Inflammatory macrophage treated with lipopolysaccharide for 1 hour (primary cell): ENCODE measurements at regions not wholly inside any gene's neighbourhood (a gene's known extent, or its start where the extent isn't known, plus 50 kb on each side); places are given as distances from the start of the nearest gene placed in this dataset.
A peak's percentile ranks its signal among the peaks of the same experiment; 100 is the strongest.
"Not testable (repeated sequence)": the region's sequence is repeated elsewhere in the genome, so short reads cannot be mapped to it uniquely, and the experiment has no call there.

Experiments used
- DNase-seq, 2 donors: peaks; one replicate each; pipeline ENCODE4 v3.0.0-alpha.2; 2020 to 2022

DNA sequence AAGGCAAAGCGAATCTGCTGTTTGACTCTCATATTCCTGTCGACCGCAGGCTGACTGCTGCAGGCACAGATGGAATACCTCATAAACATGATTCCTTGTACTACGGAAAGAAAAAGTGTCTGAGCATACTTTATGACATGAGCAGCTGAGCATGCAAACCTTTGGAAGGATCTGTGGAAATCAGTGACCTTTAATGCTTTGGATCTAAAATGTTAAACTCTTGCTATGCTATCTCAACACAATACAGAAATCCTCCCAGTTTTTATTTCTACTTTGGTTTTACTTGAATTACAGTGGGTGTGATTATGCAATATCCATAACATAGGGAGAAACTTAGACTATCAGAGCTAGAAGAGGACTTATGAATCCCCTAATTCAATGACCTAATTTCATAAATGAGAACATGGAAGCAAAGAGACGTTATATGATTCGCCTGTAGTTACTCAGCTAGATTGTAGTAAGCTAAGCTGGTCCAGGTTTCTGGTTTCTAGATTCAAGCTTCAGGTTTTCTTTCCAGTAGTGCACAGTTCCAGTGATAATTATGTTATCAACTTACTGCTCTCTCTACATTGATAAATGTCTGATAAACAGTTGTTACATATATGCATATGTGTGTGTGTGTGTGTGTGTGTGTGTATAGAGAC lies 127.6 kb upstream of the GBE1 start:
- no peak for DNase-seq

DNA sequence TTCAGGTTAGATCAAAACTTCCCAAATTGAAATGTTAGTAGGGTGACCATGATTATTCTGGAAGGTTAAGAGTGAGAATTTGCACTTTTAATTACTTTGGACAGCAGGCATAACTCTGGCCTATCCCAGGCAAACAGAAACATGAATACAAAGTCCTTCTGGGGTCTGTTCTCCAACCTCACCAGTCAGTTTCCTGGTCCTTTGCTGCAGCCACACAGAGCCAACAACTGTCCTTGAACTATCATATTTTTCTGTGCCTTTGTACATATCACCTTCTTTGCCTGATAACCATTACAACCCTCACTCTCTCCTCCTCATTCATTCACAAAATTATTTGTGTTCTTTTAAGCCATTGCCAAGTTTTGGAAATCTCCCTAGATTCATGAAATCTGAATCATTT lies 126.0 kb upstream of the GBE1 start:
- no peak for DNase-seq

DNA sequence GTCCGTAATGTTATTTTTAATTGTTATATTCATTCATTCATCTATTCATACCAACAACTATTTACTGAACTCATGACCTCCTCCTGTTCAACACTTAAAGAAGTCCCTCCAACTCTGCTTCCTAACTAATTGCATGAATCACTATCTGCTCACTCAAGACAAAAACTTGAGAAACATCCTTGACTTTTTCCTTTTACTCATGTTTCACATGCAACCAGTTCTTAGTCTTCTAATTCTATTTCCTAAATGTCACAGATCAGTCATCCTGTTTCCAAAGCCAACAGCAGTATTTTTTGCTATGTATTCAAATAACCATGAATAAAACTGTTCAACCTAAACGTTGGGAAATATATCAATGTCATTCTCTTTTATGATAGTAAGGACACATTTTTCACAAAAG lies 124.6 kb upstream of the GBE1 start:
- DNase-seq = no peak

DNA sequence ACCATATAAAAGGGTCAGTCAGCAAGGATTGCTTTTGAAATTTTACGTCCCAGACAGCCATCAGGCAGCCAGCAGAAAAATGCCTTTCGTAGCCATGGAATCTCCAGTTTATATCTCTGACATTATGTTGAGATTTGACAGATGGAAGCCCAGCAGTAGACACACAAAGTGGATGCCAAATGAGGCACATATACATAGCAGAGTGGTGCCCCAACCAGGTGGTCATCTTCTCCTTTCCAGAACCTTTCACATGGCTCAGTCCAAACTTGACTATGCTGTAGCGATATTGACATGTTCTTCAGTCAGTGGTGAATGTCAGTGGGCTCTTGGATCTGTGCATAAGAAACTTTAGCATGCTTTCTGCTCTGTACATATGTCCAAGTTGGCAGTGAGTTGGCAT lies 123.3 kb upstream of the GBE1 start:
- no peak for DNase-seq

DNA sequence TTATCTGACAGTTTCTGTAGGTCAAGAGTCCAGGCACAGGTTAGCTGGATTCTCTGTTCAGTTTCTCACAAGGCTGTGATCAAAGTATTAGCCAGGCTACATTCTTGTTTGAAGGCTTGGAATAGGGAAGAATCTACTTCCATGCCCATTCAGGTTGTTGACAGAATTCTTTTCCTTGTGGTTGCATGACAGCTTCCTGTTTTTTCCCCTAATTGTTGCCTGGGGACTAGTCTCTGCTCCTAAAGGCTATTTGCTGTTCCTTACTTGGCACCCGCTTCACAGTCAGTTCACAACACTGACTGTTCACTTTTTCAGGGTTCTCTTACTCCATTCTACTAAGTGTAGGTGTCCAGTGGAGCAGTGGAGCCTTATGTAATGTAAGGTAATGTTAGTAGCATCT lies 115.4 kb upstream of the GBE1 start:
- peak in 1 of 2 donors; percentile 7 for DNase-seq

DNA sequence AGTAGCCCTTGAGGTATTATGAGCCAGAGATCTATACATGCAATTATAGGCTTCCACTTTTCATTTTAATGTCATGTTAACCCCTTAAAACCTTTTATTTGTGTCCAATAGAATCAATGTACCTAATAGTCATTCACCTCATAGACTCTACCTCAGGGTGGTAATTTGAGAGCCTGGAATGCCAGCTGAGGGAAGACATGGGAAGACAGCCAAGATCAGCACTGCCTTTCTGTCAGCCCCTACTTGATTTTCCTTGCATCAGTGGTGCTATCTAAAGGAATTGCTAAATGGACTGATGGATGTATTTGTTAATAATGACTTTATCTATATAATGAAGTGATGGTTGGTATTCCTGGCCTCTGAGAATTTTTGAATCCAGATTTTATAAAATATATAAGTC lies 113.3 kb upstream of the GBE1 start:
- DNase-seq = no peak

DNA sequence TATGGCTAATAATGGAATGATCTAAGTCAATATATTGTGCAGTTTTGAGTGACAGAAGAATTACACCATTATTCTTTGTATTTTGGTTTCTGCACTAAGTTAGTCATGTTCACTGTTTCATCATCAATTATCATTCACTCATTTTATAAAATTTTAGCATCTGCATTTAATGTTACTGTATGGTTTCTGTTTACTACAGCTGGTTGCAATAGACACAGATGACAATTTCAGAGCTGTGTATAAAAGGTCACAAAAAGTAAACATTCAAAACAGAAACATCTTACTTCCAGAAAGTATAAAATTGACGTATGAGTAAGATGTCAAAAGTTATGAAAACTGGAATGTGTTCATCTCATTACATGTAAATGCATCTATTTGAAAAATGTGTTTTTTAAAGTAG lies 111.1 kb upstream of the GBE1 start:
- DNase-seq = no peak

DNA sequence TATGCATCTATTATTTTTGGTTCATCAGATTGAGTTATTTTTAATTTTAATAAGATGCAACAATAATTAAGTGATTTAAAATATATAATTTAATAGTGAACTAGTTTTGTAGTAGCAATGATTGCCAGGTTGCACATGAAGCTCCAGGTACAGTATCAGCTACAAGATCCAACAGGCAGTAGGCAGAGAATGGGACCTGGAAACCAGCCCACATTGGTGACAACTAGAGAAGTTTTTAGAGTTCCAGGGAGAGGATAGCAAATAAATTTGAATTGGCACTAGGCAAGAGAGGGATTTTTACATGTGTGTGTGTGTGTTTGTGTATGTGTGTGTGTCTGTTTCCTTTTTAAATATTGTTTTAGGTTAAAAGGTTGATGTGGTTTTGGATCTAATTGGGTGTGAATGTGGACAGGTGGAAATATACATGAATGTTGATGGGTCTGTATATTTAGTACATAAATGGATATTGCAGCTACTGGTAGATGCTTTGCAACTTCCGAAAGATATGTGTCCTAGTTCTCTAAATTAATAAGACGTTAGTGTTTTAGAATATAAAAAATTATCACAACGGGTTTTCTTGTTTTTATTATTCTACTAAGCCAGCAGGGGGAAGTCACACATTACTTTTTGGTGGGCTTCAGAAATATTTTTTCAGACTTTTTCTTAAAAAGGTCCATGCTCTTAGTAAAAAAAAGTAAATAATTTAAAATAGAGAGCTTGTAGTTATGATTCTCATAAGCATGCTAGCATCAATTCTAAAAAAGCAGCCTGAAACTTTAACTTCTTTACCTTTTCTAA lies 110.1 kb upstream of the GBE1 start:
- DNase-seq = no peak

DNA sequence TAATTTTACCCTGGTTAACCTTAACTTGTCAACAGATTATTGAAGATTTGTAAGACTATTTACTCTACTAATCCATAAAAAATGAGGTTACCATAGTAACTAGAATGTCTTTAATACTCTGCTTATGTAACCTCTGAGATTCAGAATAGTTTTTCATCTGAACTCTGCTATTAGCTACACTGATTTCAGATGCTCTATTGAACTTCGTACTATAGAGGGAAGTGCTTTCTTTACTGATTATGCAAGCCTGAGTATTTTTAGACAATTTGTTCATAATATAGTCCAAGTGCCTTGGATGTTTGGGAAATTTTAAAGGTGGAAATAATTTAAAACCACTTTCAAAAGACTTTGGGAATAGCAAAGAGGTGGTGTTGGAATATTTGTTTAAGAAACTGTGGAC lies 107.9 kb upstream of the GBE1 start:
- DNase-seq = peak; percentile 15 to 19

DNA sequence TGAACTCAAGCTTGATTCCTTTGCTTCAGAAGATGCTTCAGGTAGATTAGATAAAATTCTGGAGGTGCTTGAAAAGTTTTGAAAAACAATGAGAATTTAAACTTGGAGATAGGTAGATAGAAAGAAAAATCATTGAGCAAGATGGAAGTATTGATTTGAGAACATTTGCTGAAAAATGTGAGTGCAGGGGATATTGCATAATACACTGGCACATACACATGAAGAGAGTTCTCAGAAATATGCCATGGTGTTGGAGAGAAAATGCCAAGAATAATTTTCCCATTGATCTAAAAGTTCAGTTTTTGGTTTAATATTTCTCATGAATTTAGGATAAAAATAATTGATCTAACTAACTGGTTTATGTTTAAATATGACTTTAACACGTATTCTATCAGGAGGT lies 107.2 kb upstream of the GBE1 start:
- DNase-seq = no peak

DNA sequence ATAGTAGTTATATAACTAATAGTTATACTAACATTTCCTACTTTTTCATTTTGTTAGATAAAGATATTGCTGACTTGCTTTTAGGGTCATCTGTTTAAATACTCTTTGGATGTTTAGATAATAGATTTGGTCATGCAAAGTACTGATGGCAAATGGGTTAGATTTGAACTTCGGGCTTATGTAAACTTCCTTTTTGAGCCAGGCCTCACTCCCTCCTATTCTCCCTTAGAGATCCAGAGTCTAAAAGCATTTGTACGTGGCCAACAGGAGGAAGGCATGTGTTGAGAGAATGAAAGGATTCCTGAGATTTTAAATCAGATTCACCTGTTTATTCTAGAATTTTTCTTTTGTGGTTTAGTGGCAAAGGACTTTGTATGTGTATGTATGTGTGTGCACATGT lies 106.4 kb upstream of the GBE1 start:
- no peak for DNase-seq

DNA sequence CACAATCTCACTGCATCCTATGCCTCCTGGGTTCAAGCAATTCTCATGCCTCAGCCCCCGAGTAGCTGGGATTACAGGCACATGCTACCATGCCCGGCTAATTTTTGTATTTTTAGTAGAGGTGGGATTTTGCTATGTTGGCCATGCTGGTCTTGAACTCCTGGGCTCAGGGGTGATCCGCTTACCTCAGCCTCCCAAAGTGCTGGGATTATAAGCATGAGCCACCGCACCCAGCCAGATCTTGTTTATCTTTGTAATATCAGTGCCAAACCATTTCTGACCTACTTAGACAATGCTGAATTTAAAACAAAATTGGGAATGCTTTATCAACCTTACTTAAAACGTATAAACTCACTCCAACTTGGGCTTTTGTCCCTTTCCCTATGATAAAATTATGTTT lies 103.7 kb upstream of the GBE1 start:
- not testable (repeated sequence) for DNase-seq

DNA sequence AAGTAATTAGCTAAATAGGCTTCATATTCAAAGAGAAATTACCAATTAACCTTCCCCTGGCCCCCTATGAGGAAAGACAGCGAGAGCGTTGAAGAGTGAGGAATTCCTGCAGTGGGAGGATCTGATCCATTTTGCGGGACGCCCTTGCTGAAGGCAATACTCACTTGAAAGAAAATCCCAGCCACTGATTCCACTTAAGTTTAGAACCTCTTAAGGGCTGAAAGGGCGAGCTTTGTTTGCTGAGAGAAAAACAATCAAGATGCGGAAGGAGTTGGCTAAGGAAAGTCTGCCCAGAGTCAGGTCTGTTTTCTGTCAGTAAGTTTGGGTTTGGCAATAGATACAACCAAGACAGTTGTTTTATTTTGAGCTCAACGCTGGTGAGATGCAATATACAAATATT lies 102.8 kb upstream of the GBE1 start:
- no peak for DNase-seq

DNA sequence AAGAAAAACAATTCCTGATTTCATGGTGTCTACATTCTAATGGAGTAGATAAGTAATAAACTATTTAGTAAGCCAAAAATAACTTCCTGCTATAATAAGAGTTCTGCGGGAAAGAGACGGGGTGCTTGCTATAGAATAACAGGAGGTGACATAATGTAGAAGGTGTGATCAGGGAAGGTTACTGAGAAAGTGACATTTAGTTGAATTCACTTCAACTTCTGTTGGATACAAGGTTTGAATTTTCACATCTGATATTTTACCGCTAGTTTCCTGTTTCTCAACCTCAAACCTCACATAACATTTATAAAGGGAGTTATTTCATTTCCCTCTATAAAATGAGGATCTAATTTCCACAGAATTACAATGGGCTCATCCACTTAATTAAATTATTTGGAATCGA lies 102.3 kb upstream of the GBE1 start:
- no peak for DNase-seq

DNA sequence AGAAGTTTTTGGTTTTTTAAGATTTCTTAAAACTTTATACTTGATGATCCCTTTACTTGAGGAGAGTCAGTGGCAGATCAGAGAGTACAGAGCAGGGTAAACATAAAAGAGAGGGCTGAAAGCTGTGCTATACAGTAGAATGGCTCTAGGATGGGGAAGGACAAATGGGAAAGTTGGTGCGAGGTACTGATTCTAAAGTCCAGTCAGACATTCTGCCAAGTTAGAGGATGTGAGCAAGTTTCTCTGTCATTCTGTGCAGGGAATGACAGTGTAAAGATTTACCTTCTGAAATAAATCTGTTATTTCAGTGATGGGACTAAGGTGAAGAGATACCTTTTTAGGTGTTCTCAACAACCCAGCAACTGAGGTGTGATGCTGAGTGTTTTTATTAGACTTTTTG lies 100.1 kb upstream of the GBE1 start:
- no peak for DNase-seq

DNA sequence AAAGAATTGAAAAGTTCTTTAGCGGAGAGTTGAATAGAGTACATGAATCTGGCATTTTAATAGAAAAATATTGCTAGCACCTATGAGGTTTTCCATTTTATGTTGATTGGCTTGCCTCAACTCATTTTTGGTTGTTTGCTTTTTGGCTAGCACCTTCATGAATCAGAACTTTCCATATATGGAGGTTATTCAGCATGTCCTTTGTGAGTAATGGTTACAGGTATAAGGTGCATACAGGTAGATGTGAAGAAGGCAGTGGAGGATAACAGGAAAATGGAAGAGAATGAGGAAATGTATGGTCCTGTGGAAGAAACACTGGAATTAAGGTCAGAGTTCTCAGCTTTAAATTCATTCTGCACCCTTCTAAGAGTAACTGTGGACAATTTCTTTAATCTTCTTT lies 98.1 kb upstream of the GBE1 start:
- no peak for DNase-seq

DNA sequence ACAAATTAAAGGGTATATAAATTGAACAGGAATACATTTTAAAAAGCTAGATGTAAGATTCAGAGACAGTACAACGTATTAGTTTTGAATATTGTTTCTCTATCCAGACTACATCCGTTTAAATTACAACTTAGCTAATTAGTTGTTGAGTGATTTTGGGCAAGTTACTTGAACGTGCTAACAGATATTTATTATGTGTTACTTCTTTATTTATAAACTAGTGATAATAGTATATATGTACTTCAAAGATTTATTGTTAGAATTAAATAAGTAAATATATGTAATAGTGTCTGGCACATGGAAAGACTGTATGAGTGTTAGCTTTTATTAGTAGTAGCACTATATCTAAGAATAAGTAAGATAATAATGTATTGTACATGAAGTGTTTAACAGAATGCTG lies 92.0 kb upstream of the GBE1 start:
- no peak for DNase-seq

DNA sequence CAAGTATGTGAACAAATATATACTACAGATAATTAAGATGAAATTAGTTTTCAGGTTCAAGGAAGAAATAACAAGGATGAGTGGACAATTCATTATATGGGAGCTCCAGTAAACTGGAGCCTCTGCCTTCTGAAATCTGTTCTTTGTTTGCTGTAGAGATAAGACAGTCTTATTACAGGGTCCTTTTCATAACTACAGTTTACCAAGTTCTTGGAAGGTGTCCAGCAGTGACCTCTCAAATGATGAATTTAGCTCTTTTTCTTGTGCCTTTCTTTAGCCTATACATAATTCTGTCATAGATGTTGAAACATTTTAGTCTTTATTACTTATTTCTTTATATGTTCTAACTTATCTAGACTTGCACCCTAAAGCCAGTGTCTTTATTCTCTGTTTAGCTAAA lies 89.7 kb upstream of the GBE1 start:
- DNase-seq = no peak

DNA sequence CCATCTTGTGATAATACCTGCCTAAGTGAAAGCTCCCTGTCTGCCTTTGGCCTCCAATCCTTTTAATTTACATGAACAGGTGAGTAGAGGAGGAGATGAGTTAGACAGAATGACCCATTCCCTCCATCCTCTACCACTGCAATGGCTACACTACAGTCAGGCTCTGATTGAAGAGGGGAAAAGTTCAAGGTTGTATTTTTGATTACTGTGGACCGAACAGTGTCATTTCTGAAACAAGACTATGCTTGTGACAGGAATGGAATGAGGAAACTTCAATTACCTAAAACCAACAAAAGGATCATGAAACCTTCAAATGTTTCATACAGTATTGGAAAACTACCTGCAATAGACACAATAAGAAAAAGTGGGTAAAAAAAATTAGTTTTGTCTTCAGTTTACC lies 85.5 kb upstream of the GBE1 start:
- DNase-seq = no peak

DNA sequence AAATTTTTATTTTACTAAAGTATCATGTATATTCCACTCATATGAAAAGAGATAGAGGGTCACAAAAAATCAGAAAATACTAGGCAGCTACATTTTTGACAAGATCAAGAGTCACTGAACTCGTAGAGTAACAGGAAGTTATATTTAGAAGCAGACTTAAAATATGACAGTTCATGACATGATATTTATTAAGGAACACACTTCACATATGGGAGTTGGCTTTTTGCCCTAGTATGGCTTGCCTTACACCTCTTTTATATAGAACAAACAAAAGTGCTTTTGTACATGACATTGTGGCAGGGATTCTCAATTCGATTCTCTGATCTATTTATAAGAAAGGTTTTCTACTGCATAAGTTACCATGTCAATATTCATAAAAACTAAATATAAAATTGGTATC lies 80.1 kb upstream of the GBE1 start:
- DNase-seq = peak in 1 of 2 donors; percentile 14

DNA sequence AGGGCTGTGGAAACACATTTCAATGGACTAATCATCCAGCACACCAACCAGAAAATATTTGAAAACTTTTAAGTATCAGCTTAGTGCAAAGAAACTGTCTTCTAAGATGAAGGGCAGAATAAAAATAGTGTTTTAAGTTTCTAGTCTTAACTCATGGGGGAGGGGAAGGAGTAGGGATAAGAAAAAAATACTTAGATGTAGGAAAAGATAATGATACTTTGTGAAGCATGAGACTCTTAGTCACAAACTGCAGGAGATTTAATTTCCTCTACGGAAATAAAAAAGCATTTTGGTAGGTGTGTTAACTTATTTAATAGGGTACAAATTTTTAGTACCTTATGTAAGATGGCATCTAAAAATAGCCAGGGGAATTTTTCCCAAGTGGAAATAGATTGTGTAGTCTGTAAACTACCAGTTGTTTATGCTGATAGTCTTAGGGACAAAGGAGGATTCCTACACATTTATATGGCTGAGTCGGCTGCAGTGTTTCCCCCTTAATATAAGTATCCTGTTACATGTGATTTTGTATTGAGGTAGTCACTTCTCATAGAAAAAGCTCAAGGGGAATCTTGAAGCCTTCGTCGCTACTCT lies 78.2 kb upstream of the GBE1 start:
- DNase-seq = peak in 1 of 2 donors; percentile 10

DNA sequence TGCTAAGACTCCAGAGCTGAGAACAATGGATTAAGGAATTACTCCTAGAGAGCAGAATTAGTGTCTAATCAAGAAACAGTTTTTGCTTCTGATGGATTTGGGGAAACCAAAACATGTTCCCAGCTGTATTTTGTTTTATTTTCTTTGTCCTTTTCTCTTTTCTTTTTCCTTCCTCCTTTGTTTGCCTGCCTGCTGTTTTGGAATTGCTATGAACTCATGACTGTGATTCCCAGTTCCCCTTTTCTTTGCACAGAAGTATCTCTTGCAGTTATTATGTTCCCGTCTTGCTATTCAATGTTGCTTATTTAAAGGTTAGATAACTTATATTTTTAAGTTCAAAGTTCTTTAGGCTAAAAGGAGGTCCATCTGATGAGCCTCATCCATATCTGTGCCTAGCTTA lies 77.0 kb upstream of the GBE1 start:
- DNase-seq = peak; percentile 38 to 39

DNA sequence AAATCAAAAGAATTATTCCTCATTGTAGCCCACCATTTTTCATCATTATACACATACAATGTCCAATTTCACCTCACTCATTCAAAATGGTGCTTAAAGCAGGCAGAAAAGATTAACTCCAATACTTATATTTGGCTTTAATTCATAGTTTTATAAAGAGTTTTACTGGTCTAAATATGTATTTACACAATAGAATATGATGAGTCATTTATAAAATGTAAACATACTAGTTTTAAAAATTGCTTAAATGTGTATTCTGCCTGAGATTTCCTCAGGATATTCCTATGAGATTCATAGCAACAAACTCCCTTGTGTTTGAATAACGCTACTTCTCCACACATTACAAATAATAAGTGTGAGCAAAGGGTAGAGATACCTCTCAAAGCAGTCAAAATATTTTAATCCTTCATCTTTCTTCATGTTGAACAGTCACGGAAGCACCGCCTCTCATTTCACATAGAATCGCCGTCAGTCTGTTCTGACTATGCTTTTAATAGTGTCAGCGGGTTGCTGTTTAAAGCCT lies 75.7 kb upstream of the GBE1 start:
- DNase-seq = no peak

DNA sequence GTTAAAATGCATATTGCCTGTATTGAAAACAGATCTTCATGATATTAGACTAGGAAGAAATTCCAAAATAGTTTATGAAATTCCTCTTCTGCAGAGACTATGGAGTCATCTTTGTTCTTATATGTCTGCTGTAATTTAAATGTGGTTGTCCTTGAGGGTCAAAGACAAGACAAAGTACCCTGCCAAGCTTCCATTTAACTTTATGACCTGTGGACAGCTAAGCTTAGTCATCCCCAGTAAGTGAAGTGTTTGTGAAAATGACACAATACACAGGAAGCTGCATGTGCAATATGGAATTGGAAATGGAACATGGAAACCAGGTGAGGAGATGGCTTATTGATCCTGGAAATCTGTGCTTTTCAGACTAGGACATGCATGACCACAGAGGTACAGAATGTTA lies 68.5 kb upstream of the GBE1 start:
- DNase-seq = no peak
